ENCODE measurements at regions not wholly inside any gene's neighbourhood (a gene's known extent, or its start where the extent isn't known, plus 50 kb on each side); places are given as distances from the start of the nearest gene placed in this dataset.

DNA sequence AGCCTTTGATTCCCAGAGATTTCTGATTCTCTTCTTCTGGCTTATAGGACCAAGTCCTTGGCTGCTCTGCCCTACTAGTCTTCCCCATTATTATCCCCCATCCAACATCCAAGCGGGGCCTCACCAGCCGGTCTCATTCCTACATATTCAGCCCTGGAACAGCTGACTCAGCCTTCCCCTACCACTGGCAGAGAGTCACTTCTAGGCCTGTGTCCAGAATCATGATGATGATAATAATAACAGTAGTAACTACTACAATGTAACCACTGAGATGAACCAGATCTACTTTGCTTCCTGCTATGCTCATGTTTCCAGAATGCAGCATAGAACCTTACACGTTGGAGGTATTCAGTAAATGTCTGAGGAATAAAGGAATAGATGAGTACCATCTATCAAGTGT lies 295.2 kb downstream of the SRBD1 start:
- no peaks in the 10 kb centered on the region for H4K20me1 ChIP-seq (ENCODE audit: control insufficient read depth, extremely low read depth, insufficient read depth, low read length)
- H3K4me2 ChIP-seq (ENCODE audit: control insufficient read depth, extremely low read depth, insufficient read depth, low read depth, low read length), result no peak overlapping the region
- no peaks in the 10 kb centered on the region for H3K79me2 ChIP-seq (ENCODE audit: control insufficient read depth, insufficient read depth, low read length)
- no peak for DNase-seq (ENCODE audit: low read depth, low spot score)
- TF ChIP-seq EZH2 (IDR thresholded peaks at IDR 0.05; ENCODE audit: low read length), result no peak
- TF ChIP-seq, protein P1, sequence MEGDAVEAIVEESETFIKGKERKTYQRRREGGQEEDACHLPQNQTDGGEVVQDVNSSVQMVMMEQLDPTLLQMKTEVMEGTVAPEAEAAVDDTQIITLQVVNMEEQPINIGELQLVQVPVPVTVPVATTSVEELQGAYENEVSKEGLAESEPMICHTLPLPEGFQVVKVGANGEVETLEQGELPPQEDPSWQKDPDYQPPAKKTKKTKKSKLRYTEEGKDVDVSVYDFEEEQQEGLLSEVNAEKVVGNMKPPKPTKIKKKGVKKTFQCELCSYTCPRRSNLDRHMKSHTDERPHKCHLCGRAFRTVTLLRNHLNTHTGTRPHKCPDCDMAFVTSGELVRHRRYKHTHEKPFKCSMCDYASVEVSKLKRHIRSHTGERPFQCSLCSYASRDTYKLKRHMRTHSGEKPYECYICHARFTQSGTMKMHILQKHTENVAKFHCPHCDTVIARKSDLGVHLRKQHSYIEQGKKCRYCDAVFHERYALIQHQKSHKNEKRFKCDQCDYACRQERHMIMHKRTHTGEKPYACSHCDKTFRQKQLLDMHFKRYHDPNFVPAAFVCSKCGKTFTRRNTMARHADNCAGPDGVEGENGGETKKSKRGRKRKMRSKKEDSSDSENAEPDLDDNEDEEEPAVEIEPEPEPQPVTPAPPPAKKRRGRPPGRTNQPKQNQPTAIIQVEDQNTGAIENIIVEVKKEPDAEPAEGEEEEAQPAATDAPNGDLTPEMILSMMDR (optimal IDR thresholded peaks at IDR 0.05 in 1 of 3, IDR thresholded peaks at IDR 0.05 in 1 of 3, conservative IDR thresholded peaks at IDR 0.05 in 1 of 3; ENCODE audit: extremely low read depth in 1 of 3, insufficient read depth in 2 of 3, low read length in 3 of 3), result no peak
- no peak for FAIRE-seq
- H3K4me1 ChIP-seq (ENCODE audit: control insufficient read depth, extremely low read depth, insufficient read depth, low read length), result no peaks in the 10 kb centered on the region
- no peak overlapping the region for H3K4me3 ChIP-seq (ENCODE audit: control insufficient read depth in 2 of 3, extremely low read depth in 1 of 3, insufficient read depth in 2 of 3, low read depth in 1 of 3, low read length in 3 of 3)
- dilution Hi-C loops (cut with MboI; ENCODE audit: extremely low pct_ligation_motif_present, low sequenced_read_pairs), result no loop called here
- no peak overlapping the region for H3K9ac ChIP-seq (ENCODE audit: control insufficient read depth, extremely low read depth, insufficient read depth, low read length)
- H3K9me1 ChIP-seq (ENCODE audit: control insufficient read depth, extremely low read depth, insufficient read depth, low read length), result no peaks in the 10 kb centered on the region
- no peak overlapping the region for H3K27ac ChIP-seq (ENCODE audit: control insufficient read depth, insufficient read depth, low read length)
- H3K36me3 ChIP-seq (ENCODE audit: control insufficient read depth in 2 of 2, extremely low read depth in 1 of 2, insufficient read depth in 2 of 2, low read length in 2 of 2), result no peaks in the 10 kb centered on the region
- H2AFZ ChIP-seq (ENCODE audit: control insufficient read depth, low read length), result no peak overlapping the region
- H3K27me3 ChIP-seq (ENCODE audit: control insufficient read depth, extremely low read depth, insufficient read depth, low read length), result peaks cover 2% of the 10 kb centered on the region
- H3K9me3 ChIP-seq (ENCODE audit: control insufficient read depth, low read depth, low read length), result no peaks in the 10 kb centered on the region

DNA sequence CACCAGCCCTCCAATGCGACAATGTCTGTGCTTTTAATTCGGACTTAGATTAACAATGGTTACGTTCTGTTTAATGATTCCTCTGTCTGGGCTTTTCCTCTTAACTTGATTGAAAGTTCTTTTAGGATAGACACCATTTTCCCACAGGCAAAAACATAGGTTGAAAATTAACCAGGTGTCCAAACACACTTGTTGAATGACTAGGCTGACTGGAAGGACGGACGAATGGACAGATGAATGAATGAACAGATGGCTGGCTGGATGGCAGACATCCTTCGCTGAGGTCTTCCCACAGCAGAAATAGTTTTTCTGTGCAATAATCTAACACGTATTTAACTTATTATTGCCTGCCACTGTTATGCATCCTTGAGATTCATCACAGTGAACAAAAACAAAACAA lies 298.8 kb downstream of the SRBD1 start:
- TF ChIP-seq EZH2 (IDR thresholded peaks at IDR 0.05; ENCODE audit: low read length), result no peak
- TF ChIP-seq, protein P1 (optimal IDR thresholded peaks at IDR 0.05 in 1 of 3, IDR thresholded peaks at IDR 0.05 in 1 of 3, conservative IDR thresholded peaks at IDR 0.05 in 1 of 3; ENCODE audit: extremely low read depth in 1 of 3, insufficient read depth in 2 of 3, low read length in 3 of 3), result no peak
- H3K79me2 ChIP-seq (ENCODE audit: control insufficient read depth, insufficient read depth, low read length), result no peaks in the 10 kb centered on the region
- H3K4me2 ChIP-seq (ENCODE audit: control insufficient read depth, extremely low read depth, insufficient read depth, low read depth, low read length), result no peak overlapping the region
- H2AFZ ChIP-seq (ENCODE audit: control insufficient read depth, low read length), result no peak overlapping the region
- H3K9ac ChIP-seq (ENCODE audit: control insufficient read depth, extremely low read depth, insufficient read depth, low read length), result no peak overlapping the region
- H4K20me1 ChIP-seq (ENCODE audit: control insufficient read depth, extremely low read depth, insufficient read depth, low read length), result no peaks in the 10 kb centered on the region
- no peaks in the 10 kb centered on the region for H3K4me1 ChIP-seq (ENCODE audit: control insufficient read depth, extremely low read depth, insufficient read depth, low read length)
- no peak for DNase-seq (ENCODE audit: low read depth, low spot score)
- no peak overlapping the region for H3K4me3 ChIP-seq (ENCODE audit: control insufficient read depth in 2 of 3, extremely low read depth in 1 of 3, insufficient read depth in 2 of 3, low read depth in 1 of 3, low read length in 3 of 3)
- no peak overlapping the region for H3K27ac ChIP-seq (ENCODE audit: control insufficient read depth, insufficient read depth, low read length)
- H3K9me1 ChIP-seq (ENCODE audit: control insufficient read depth, extremely low read depth, insufficient read depth, low read length), result no peaks in the 10 kb centered on the region
- H3K27me3 ChIP-seq (ENCODE audit: control insufficient read depth, extremely low read depth, insufficient read depth, low read length), result no peaks in the 10 kb centered on the region
- H3K9me3 ChIP-seq (ENCODE audit: control insufficient read depth, low read depth, low read length), result no peaks in the 10 kb centered on the region
- no peaks in the 10 kb centered on the region for H3K36me3 ChIP-seq (ENCODE audit: control insufficient read depth in 2 of 2, extremely low read depth in 1 of 2, insufficient read depth in 2 of 2, low read length in 2 of 2)
- dilution Hi-C loops (cut with MboI; ENCODE audit: extremely low pct_ligation_motif_present, low sequenced_read_pairs), result no loop called here
- FAIRE-seq, result no peak

Measured in keratinocyte (primary cell).